DMS79 (cell line): ENCODE measurements at regions not wholly inside any gene's neighbourhood (a gene's known extent, or its start where the extent isn't known, plus 50 kb on each side); places are given as distances from the start of the nearest gene placed in this dataset.
"Not testable (repeated sequence)": the region's sequence is repeated elsewhere in the genome, so short reads cannot be mapped to it uniquely, and the experiment has no call there.

ENCODE experiments used
- DNase-seq: peaks from one replicate; lab custom pipeline; 2025; lab: John Stamatoyannopoulos, UW

DNA sequence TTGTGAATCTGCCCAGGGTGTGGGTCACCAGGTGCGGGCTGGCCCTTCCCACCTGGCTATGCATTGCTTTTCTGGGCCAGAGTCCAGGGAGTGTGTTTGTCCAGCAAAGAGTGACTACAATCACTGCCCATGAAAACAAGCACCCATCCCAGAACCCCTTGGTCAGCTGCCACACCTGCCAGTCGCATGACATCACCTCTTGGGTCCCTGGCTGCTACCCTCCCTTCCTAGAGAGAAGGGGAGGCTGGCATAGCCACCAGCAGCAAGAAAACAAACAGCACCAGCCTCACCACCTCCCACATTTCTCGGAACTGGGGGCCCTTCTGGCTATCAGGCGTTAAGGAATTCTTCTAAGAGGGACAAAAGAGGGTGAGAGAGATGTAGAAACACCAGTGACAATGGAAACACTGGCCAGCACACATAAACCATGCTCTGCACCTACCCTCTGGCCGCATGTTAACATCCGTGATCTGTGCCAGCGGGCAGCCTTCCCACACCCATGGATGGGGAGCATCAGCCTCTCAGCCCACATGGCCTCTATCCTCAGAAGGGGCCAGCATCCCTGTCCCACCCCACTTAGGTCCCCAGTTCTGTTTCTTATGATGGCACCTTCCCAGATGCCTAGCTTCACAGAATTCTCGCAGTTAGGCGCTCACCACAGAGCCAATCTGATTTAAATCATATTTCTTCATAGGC is 109.7 kb upstream of the GLI2 start:
- DNase-seq = no peak

DNA sequence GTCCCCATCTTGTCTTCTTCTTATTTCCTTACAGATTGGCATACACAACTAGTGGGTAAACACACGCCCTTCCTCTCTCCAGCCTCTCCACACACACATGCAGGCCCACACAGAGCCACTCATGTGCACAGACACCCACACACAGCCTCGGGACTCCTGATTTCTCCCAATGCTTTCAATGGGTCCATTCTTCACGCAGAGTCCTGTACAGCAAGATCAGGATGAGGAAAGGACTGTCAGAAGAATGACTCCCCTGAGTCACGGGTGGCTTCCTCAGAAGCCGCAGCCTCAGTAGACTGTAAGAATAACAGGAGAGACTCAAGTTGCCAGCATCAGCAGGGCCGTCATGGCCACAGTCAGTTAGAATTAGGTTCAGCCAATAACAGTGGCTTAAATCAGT is 109.1 kb upstream of the GLI2 start:
- no peak for DNase-seq

DNA sequence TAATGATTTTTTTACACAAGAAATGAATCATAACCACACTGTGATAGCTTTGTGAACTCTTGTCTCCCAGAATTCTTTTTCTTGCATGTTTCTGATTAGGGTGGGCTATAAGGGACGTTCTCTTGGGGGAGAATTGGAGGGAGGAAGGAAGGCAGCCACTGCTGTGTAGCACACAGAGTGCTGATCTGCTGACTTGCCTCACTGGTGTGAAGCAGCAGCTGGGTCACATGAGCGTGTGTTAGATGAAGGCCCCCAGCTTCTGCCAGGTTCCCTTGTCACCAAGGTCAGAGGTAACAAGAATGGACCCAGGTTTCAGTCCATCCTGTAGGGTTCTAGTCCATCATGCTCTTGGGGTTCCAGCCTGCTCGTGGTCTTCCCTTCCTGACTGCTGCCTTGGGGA is 107.4 kb upstream of the GLI2 start:
- DNase-seq = no peak

DNA sequence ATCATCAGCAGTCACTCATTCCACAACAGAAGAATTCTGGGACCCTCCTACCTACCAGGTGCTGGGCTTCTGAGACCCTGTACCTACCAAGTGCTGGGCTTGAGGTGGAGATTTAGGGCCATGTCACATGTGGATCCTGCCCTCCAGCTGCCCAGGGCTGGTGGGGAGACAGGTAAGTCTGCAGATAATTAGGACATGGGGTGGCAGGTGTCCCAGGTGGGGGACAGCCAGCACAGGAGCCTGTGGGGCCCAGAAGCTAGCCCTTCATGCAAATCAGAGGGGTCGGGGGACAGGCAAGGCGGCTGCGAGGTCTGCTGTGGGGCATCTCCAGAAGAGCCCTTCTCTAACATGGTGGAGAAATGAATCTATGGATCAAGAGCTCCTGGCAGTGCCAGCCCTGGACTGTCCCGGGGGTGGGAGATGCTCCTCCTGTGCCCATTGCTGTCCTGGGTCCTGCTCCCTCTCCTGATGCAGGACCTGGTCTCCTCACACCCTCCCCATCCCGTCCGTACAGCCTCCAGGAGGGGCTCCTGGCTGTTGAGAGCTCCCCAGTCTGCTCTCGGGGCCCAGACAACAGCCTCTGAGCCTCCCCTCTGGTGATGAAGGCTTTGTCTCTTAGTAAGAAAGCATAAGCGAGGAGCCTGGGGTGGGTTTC is 106.3 kb upstream of the GLI2 start:
- no peak for DNase-seq

DNA sequence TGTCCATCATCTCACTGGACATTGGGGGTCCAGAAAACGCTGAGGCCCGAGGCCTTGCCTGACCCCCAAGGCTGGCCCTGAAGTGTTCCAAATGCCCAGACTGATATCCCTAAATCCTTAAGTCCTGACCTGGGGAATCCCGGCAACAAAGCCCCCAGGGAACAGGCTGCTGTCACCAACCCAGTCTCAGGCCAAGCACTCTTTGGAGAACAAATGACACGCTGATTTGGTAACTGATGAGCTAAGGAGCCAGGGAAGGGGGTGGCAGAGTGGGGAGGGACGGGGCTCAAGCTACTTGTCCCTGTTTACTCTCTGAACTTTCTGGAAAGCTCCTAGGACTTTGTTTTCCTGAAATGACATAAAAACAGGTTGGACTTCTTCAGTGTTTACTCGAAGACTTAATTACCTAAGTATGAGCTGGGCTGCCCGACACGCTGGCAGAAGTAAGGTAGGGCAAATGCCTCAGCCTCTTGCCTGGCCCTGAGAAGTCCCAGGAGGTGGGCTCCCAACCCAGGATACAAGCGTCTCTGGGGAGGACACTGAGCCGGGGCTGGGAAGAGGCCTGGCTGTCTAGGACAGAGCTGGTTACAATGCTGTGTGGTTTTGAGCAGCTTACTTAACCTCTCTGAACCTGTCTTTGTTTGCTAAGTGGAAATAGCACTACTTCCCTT is 105.5 kb upstream of the GLI2 start:
- DNase-seq = no peak

DNA sequence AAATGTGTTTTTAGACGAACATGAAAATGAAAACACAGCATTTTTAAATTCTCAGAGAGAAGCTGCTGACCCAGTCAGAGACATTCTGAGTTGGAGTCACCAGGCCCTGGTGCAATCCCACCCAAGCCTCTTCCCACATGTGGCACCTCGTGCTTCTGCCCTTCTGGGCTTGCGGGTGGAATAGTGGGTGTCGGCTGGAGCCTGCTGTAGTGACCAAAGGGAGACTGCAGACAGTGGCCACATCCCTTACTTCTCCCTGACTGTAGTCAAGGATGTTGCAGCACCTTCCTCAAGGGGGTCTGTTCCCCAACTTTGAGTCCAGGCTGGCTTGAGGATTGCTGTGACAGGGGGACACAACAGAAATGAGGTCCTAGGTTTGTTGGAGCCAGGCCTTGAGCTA is 104.4 kb upstream of the GLI2 start:
- no peak for DNase-seq

DNA sequence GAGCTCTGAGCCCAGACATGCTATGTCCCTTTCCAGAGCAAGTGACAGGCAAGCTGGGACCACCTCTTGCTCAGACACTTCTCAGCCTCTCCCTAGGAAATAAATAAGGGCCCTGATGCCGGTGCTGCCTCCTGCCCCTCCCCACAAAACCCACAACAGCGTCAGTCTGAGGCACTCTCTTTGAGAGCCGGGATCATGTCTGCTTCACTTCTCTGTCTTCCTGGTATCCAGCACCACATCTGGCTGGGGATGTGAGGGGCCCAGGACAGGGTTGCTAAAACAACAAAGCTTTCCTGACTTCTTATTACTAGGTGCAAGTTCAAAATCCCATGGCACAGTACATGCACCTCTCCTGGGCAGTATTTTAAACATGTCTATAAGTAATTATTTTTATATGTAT is 103.9 kb upstream of the GLI2 start:
- DNase-seq = no peak

DNA sequence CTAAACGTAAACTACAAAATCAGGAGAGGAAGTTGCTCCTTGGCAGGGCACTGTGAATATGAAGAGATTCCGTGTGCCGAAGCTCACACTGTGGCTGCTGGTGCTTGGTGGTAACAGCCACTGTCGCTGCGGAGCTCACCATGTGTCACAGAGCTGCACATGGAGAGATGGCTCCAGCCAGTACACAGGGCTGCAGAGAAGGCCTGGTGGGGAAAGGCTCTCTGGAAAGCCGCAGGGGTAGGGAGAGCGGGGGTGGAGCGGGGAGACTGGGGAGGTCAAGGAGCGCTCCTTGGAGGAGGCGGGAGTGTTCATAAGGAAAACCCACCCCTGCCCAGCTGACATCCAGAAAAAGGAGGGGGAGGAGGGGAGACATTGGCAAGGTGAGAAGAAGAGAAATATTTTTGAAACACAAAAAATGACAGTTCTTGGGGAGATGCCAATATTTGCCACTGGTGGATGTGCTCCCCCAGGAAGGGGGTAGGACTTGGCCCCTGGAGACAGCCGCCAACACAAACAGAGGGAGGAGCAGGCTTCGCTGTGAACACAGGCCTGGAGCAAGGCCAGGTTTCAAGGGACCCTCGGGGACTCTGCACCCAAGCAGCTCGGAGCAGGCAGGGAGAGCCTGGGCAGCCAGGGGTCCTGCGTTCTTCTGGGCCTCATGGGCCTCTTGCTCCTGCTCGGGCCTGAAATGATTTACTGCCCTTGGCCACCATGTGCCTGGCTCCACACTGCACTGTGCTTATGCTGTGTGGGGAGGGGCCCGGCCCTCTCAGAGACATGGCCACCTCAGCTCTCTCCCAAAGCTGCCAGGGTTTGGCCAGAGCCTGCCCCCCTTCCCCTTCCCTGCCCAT is 102.6 kb upstream of the GLI2 start:
- DNase-seq = peak; percentile 29

DNA sequence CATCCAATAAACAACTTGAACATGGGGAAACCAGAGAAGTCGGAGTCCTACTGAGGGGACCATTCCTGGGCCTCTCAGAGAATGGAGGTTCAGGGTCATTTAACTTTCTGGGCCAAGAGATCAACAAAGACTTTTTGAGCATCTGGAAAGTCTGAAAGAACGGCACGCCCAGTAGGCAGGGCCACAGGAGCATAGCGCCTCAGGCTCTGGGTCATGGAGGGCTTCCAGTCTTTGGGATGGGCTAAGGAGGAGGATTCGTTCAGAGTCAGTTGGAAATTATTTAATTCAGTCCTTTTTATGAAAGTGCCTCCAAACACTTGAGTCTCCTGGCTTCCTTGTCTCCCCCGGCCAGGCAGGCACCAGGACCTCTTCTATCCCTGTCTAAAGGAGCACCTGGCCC is 101.1 kb upstream of the GLI2 start:
- DNase-seq = no peak

DNA sequence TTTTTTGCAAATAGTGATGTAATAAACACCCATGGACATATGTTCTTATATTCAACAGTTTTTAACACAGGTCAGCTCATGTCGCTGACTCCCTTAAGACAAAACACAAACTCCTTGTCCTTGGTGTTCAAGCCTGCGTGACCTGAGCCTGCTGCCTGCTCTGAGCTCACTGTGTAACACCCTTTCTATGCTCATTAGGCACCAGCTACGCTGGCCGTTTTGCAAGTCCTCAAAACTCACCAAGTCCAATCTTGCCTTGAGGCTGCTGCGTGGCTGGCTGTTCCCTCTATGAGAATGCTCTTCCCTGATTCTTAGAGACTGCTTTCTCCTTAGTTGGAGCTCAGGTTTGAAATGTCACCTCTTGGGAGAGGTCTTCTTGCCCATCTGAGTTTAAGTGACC is 100.5 kb upstream of the GLI2 start:
- no peak for DNase-seq

DNA sequence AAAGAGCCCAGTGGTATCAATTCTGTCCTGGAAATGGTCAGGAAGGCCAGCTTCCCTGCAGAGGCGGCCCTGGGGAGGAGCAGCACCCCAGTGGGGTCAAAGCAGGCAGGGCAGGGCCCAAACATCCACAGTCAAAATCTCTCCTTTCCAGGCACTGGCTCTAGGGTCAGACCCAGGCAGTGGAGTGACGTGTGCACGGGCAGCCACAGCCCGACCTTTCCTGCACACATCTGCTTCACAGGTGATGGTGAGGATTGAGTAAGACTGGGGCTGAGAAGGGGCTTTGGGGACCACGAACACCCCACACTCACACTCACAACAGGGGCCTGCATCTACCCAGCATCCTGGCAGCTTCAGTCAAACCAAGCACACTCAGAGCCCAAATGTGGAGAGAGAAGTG is 97.8 kb upstream of the GLI2 start:
- DNase-seq = no peak

DNA sequence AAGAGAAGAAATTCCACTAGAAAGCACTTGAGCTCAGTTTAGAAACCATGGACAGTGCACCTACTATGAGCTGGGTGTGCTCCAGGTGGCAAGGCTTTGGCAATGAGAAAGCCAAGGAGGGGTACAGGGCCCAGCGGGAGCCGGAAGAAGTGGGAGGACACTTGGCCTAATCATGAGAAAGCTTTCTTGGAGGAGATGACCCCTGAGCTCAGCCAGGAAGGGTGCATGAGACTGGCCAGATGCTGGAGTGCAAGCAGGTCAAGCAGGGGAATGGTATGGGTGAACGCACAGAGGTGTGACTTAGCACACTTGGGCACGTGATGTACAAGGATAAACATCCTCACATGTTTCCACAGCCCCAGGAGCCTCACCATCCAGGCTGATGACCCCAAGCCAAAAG is 97.2 kb upstream of the GLI2 start:
- no peak for DNase-seq

DNA sequence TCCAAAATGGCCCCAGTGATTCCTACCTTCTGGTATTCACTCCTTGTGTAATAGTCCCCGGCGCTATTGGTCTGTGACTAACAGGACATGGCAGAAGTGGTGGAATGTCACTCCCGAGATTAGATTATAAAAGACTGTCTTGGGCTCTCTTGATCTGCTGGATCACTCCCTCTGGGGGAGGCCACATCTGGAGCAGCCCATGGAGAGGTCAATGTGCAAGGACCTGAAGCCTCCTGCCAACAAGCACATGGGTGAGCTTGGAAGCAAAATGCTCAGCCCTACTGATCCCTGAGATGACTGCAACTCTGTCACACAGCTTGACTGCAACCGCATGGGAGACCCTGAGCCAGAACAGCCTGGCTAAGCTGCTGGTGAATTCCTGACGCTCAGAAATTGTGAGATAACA is 94.3 kb upstream of the GLI2 start:
- DNase-seq = no peak

DNA sequence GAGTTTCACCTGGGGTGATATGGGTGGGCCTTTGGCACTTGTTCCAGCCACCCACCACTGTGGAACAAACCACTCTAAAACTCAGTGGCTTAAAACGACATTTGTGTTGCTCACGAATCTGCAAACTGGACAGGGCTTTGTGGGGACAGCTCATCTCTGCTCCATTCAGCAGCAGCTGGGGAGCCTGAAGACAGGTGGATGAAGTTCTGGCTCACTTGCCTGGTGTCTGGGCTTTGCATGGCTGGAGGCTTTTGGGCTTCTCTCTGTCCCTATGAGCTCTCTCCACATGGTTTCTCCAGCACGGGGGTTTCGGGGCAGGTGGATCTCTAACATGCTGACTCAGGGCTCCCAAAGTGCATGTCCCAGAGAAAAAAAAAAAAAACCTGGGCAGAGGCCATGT is 93.0 kb upstream of the GLI2 start:
- no peak for DNase-seq

DNA sequence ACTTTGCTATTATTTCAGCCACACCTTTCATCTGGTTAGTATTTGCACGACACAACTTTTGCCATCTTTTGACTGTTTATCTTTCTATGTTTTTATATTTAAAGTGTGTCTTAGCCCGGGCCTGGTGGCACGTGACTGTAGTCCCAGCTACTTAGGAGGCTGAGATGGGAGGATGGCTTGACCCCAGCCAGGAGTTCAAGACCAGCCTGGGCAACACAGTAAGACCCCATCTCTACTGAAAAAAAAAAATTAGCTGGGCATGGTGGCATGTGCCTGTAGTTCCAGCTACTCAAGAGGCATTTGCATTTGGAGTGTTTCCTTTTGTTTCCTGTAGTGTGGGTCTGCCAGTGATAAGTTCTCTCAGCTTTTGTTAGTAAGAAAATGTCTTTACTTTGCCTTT is 88.7 kb upstream of the GLI2 start:
- DNase-seq = no peak

DNA sequence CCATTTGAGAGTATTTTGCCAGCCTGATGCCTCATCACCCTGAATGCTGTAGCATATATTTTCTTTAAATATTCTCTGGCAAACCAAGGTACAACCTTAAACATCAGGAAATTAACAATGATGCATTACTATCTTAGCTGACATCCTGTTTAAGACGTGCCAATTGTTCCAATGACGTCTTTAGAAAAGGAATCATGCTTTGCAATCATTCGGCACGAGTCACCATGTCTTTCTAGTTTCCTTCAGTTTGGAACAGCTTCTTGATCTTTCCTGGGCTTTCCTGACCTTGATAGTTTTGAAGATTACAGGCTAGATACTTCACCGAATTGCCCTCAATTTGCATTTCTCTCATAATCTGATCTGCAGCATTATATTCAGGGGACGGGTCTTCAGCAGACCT is 88.2 kb upstream of the GLI2 start:
- DNase-seq = no peak

DNA sequence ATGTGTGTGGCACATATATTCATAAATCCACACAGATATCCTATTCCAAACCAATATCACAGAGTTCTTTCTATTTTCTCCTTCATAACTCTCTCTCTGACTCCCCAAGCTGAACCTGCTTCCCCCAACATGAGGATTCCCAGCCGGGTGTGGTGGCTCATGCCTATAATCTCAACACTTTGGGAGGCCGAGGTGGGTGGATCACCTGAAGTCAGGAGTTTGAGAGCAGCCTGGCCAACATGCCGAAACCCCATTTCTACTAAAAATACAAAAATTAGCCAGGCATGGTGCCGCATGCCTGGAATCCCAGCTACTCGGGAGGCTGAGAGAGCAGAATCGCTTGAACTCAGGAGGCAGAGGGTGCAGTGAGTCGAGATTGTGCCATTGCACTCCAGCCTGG is 86.3 kb upstream of the GLI2 start:
- DNase-seq = not testable (repeated sequence)

DNA sequence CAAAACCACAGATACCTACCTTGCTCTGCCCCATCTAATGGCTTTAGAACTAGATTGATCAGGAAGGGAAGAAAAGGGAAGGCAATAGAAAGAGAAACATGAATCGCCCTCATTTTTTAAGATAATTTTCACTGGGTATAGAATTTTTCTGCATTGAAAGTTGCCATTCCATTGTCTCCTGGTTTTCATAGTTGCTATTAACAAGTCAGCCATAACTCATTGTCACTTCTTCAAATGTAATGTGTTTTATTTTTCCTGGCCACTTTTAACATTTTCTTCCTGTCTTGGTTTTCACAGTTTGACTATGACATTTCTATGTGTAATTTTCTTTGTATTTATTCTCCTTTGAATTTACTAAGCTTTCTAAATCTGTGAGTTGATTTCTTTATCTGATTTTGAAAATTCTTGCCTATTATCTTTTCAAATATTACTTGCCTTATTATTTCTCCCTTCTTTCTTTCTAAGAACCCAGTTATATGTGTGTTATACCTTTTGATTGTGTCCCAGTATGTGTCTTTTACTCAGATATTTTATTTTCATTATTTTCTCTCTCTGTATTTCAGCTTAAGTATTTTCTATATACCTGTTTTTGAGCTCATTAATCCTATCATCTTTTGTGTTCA is 85.5 kb upstream of the GLI2 start:
- DNase-seq = no peak

DNA sequence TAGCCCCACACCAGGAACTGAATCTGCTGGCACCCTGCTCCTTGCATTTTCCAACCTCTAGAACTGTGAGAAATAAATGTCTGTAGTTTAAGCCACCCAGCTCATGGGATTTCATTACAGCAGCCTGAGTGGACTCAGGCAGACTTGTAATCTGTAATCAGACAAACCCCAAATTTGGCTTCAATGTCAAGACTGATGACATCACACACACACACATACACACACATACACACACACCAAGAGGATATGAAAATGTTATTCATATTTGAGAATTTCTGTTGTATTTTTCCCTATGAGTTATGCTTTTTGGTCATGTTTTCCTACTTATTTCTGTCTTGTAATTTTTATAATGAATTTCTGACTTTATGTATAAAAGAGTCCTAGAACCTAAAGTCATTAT is 83.8 kb upstream of the GLI2 start:
- no peak for DNase-seq

DNA sequence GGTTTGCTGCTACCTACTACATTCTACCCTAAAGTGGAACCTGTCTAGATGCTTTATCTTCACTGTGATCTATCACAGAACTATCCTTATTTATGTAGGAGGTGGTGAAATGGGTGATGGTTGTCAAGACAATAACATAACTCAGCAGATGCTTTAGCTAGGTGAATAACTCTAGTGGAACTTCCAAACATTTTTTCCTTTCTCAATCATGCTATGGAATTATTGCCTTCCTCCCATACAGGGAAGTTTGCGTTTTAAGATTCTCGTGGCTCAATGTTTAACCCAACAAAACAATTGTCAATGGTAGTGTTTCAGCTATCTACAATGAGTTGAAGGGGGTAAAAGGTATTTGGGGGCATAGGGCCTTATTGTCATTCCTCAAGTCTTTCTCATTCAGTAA is 82.6 kb upstream of the GLI2 start:
- DNase-seq = no peak

DNA sequence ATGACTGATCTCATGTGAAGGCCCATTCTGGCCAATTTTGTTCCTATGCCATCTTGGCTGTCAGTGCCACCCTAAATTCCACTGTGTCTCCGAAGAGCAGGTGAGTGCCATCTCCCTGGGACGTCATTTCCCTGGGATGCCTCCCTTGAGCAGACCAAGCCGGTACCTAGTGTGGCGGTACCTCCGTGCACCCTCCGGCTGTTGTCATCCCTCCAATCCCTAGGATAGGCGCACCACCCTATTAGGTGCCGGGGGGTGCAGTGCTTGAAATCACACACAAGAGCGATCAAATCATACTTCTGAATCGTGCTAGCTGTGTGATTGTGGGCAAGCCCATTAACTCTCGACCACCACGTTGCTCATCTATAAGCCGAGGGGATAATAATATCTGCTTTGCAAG is 81.8 kb upstream of the GLI2 start:
- DNase-seq = no peak
